Astrocyte of the hippocampus (primary cell): ENCODE measurements at regions not wholly inside any gene's neighbourhood (a gene's known extent, or its start where the extent isn't known, plus 50 kb on each side); places are given as distances from the start of the nearest gene placed in this dataset.
"Not testable (repeated sequence)": the region's sequence is repeated elsewhere in the genome, so short reads cannot be mapped to it uniquely, and the experiment has no call there.

Experiments
- DNase-seq: peaks from one replicate; pipeline ENCODE4 v3.0.0; 2011; ENCODE audit warnings: low read depth, low spot score

DNA sequence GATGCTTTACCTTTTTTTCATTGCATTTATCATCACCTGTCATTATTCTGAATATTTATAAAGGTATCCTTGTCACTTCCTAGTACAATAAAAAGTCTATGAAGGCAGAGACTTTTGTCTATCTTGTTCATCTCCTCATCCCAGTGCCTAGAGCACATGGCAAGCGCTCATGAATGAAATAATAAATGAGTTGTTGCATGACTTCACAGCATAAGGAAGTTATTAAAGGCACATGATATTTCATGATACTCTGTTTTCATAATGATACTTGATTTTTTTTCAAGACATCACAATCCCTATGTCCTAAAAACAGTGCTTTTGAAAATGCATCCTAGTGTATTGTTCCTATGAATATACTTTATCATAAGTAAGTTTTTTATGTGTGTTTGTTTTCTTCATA, 310.6 kb upstream of the RSPO3 start:
- DNase-seq = no peak

DNA sequence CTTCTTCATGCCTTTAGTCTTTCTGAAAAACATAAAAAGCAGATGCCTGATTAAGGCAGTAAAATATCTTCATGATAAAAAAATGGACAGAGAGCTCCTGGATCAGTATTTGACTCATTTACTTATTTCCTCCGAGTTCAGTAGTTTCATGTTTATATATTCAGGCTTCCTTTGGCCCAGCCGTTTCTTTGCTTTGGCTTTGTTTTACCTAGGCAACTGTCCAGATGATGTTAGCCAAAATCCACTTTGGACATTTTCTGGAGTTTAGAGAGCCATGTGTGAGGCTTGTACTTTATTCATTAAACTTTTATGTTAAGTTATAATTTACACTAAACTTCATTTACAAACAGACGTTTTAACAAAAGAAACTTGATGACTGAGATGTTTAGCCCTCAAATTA, 307.1 kb upstream of the RSPO3 start:
- peak; percentile 67 for DNase-seq

DNA sequence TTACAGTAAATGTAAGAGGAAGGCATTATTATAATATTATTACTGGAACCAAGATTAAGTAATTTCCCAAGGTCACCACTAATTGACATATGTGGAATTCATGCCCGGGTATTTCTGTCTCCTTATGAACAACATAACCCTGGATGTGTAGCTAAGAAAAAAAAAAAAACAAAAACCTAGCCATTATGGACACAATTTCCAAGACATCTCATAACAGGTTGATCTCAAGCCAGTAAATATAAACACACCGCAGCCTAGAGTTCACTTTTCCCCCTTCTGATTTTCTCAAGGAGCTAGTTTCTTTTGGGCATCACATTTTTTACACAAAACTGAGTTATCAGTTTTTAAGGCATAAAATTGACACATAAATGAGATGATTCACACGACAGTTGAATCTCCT, 306.5 kb upstream of the RSPO3 start:
- no peak for DNase-seq

DNA sequence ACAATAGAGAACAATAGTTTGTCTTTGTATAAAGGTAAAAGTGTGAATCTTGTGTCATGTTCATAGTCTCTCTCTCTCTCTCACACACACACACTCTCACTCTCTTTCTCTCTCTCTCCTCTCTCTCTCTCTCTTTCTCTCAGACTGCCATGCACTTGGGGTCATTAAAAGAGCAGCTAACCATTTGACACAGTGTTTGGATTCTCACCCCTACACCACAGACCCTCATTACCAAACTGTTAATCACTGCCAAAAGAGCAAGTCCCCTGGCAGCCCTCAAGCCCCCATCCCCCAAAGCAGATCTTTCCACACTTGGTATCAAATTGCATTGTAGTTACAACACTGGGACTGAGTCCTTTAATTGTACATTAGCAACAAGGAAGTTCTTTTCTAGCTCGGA, 305.8 kb upstream of the RSPO3 start:
- peak; percentile 52 for DNase-seq

DNA sequence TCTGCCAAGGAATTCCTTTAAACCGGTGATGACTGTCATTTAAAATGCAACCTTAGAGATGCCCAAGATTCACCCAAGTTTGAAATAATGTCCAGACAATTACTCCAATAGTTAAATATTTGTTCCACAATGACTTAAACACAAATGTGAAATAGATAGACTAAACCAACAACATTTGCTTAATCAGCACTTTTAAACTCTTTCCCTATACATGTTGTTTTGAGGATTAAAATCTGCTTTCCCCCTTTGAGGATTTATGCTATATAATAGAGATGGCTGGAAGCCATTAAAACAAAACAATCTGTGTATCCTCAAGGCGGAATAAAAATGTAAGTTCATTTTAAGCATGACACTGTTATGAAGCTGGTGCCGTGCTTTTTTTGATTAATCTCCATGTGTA, 297.8 kb upstream of the RSPO3 start:
- DNase-seq = no peak

DNA sequence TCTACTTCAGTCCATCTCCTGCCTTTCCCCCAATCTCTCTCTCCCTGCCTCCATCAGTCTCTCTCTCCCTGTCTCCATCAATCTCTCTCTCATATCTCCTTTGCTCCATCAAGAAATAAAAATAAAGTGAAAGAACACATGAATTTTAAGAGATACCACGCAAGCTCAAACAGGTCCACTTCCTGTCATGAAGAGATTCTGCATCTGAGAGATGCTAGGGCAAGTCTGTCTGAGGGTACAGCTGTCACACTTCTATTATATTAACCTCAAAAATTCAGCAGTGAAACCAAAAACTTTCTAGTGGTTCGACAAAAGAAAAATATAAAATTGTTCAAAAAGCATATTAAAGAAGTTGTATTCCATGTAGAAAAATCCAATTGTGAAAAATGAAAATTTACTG, 296.8 kb upstream of the RSPO3 start:
- DNase-seq = no peak

DNA sequence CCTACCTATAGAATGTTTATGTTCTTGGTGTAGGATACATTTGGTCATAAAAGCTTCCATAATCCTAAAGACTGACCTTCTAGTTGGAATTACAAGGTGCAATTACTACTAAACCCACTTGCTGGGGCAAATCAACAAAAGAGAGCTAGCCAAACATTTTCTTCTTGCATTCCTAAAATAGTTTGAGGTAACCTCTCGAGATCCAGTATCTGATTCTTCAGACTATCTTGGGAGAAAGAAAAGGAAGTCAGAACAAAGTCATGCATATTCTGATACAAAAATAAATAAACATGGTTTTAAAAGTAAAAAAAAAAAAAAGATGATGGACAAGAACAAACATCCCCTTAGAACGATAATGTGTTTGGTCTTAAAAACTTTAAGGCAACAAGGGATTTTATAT, 294.2 kb upstream of the RSPO3 start:
- peak; percentile 47 for DNase-seq

DNA sequence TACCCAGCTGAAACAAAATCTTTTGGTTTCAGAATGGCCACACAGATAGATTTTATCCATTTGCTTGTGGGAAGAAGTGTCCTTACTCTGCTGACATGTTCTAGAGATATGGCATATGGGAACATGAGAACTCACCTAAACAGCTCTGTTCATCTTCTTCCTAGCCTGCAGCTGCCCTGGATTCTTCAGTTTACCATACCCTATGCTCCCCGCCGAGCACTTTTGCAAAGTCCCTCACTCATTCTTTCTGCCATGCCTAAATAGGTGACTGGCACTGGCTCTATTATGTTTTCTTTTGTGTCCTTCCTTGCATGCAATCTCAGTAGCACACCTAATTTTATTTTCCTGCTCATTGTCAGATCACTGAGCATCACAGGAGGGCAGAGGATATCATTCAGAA, 293.7 kb upstream of the RSPO3 start:
- DNase-seq = no peak

DNA sequence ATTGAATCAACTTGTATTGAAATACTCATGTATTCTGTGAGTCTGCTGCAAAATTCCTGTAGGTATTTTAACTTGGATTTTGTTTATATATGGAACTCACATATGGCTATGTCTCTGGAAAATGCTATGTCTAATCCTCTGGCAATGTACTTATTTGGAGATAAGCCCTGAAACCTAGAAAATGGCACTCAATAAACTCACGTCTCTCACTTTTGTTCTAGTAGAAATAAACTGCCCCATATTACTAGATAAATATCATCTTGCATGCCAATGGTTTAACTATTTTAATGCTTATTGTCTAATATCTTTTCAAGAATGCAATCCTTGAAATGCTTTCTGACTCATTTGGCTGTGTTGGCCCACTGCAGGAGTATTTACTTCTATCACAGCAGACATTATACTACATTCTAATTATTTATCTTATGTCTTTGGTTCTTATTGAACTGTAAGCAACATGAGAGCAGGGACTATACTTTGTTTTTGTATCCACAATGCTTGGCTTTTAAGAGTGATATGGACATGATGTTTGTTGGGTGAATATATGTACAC, 292.2 kb upstream of the RSPO3 start:
- no peak for DNase-seq

DNA sequence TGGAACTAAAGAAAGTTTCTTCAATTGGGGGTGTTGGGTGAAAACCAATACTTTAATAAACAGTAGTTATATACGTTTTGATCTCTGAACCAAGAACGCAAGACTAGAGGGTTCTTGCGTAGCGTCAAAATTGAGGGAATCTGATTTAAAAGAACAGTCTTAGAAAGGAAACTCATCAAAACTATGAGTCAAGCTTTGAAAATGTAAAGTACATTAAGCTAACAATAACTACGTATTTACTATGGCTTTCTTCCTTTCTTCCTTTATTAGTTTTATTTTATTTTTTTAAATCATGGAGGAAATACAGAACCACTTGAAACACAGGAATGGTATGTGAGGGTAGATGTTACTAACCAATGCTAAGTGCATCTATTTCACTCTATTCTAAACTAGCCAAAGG, 287.0 kb upstream of the RSPO3 start:
- DNase-seq = no peak

DNA sequence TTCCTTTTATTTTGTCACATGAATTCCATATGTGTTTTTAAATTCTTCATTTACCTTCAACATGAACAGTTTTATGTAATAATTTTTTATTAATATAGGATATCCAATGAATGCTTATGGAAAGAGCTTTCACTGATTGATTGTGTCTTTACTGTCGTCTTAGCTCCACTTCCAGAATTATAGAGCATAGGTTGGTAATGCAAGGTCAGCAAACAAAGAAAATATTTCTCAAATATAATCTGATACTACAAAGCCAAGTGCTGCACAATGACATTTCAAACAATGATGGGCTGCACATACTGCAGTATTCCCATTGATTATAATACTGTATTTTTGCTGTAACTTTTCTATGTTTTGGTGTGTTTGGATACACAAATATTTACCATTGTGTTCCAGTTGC, 275.7 kb upstream of the RSPO3 start:
- no peak for DNase-seq

DNA sequence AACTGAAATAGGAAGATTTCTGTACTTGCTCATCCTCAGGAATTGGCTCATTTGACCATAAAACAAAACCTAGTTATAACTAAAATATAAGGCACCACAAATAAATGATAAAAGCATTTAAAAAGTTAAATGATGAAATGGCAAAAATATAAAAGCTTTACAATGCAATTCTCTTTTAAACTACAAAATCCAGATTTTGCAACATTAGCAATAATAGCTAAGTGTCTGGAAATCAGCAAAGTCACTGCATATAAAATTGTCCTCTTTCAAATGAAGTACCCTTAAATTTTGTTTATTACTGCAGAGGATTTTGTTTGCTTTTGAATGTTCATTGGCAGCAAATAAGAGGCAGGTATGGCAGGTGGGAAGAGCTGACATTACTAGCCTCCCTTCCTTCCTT, 270.4 kb upstream of the RSPO3 start:
- DNase-seq = no peak

DNA sequence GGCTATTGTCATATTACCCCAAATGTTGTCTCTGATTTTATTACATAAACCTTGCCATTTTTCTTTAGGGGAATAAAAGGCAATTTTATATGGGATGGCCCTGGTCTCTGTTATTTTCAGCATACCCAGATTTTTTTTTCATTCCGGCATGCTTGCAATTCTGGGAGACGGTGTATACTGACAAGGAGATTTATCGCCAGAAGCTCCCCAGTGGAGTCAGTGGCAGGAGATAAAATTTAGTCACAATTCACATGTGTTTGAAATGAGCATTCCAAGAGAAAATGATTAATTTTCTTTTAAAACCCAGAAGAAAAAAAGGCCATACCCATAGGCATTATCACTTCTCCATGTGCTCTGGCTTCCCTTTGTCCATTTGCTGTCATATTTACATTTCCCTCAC, 250.8 kb upstream of the RSPO3 start:
- no peak for DNase-seq

DNA sequence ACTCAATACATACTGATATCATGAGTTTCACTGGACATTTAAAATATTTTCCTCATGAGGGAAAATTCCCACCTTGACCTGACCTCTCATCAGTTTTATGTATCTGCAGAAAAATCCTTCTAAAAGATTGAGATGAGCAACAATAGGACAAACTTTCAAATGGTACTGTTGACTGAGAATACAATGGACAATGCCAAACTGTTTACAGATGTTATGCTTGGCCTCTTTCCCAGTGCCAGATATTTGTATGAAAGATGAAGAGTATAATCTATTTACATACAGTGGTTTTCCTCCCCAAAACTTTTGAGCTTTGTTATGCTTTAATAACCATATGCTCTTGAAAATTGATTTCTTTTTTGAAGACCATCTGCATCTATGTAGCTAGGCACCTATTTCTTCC, 245.1 kb upstream of the RSPO3 start:
- DNase-seq = no peak

DNA sequence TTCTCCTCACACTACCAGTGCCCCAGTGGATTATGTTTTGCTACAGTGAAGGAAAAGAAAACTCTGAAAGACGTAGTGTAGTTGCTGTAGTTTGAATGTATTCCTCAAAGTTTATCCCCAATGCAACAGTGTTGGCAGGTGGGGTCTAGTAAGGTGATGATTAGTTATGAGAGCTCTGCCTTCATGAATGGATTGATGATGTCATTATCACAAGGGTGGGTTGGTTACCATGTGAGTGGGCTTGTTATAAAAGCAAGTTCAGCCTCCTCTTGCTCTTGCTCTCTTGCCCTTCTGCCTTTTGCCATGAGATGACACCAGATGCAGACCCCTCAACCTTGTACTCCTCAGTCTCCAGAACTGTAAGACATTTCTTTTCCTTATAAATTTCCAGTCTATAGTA, 244.7 kb upstream of the RSPO3 start:
- DNase-seq = no peak

DNA sequence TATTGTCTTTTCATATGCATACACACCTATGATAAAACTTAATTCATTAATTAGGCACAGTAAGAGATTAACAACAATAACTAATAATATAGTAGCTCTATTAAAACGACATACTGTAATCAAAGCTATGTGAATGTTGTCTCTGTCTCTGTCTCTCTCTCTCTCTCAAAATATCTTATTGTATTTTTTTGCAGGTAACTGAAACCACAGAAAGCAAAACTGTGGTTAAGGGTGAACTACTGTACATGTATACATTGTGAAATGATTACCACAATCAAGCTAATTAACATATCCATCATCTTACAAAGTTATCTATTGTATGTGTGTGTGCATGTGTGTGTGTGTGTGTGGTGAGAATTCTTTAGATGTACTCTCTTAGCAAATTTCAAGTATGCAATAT, 242.0 kb upstream of the RSPO3 start:
- DNase-seq = no peak

DNA sequence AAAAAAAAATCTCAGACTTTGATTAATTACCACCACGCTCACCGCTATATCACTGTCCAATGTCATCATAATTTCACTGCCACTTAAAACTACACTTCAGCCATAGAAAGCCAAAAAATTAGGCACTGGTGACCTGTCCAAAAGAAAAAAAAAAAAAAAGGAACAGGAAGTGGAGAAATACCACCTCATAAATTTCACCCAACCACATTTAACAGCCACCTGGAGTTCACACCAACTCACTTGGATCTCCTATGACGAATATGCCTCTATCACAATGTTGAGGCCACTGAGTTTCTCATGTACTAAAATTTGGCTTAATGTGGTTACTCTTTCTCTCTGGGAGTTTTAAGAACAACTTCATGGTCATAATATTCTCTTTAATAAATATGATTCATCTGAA, 237.5 kb upstream of the RSPO3 start:
- no peak for DNase-seq

DNA sequence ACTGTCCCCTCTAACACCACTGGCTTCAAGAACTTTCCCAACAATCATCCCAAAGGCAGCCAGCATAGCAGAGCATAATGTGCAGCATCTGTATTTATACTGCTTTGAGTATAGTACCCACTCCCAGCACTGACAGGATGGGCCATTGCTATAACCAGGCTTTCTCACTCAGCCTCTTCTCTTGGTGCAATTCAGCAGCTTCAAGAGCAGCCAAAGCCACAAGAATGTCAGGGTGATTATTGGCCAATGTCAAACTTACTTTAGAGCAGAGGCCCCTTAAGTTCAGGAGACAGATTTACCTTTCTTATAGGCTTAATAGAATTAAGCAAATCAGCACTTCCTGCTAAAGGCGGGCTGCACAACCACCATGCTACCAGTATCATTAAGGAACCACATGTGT, 232.4 kb upstream of the RSPO3 start:
- peak; percentile 44 for DNase-seq

DNA sequence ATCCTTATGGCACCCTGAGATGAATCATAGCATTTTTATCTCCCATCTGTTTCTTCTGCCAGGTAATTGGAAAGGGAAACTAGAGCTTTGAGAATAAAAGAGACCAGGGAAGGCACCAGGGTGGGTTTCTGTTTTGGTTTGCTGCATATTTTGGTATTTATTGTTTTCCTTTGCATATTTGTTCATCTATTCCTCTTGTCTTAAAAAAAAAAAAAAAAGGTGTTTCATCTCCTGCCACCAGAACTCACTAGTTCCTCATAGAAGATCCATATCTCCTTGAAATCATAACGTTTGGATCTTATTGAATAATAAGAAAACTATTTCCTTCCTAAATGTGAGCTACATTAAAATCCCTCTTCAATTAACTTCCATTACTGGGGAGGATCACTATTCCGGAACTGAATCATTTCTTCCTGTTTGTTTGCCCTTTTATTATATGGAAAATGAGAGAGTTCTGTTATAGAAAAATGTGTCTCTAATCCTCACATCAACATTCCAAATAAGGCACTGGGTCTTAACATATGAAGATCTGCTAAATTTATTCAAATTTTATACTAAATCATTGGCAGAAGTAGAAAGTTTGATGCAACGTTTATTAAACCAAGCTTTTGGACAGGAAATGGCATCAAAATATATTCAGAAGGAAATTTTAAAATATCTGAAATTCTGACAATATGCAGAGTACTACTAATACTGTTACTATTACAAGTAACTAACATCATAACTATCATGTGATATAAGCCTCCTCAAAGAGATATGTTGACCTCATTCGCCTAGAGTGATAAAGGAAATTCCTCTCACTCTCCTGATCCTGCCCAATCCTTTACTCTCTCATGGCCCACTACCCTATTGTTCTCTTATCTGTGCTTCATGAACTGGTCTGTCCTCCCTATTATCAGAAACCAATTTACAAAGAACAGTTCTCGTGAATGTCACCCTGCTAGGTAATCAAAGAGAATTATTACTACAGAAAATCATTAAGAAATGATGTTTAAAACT, 229.4 kb upstream of the RSPO3 start:
- DNase-seq = no peak

DNA sequence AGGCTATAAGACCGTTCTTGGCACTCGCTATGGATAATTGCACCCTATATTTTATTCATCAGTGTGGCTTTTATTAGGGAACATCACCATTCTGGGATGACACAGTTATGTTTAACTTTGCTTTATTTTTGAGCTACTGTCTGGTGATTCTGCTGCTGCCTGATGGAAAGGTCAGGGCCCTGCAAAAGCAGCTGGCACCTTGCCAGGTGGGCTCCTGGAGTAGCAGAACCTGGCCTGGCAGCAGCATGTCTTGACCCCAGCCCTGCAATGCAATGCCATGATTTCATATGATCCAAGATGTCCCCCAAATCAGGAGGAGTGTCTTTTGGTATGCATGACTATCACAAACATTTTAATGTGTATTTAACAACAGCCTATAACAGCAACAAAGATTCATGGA, 228.4 kb upstream of the RSPO3 start:
- no peak for DNase-seq

DNA sequence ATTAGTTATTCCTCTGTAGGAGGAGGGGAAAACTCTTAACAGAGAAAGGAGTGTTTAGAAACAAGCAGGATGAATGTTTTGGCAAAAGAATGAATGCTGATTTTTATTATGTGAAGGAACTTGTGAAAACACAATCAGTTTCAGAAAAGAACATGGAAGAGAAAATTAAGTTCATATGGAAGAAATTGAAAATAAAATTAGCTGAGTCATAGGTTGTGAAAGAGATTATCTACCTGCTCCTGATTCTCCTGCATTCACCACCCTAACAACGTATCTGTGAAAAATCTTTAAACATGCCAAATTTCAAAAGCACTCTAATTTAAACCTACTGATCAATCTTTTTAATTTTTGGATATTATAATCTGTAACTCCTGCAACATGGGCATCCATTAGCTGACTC, 227.3 kb upstream of the RSPO3 start:
- DNase-seq = no peak

DNA sequence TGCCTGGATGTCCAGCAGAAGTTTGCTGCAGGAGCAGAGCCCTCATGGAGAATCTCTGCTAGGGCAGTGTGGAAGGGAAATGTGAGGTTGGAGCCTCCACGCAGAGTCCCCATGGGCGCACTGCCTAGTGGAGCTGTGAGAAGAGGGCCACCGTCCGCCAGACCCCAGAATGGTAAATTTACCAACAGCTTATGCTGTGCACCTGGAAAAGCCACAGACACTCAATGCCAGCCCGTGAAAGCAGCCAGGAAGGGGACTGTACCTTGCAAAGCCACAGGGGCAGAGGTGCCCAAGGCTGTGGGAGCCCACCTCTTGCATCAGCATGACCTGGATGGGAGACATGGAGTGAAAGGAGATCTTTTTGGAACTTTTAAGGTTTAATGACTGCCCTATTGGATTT, 225.6 kb upstream of the RSPO3 start:
- DNase-seq = not testable (repeated sequence)

DNA sequence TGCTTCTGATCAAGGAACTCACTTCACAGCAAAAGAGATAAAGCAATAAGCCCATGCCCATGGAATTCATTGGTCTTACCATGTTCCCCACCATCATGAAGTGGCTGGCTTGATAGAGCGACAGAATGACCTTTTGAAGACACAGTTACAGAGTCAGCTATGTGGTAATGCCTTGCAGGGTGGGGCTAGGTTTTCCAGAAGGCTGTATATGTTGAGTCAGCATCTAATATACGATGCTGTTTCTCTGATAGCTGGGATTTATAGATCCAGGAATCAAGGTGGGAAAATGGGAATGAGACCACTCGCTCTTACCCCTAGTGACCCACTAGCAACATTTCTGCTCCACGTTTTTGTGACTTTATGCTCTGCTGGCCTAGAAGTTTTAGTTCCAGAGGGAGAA, 220.7 kb upstream of the RSPO3 start:
- DNase-seq = no peak
